ENCODE measurements at regions not wholly inside any gene's neighbourhood (a gene's known extent, or its start where the extent isn't known, plus 50 kb on each side); places are given as distances from the start of the nearest gene placed in this dataset.

GRCh38 chr6:126432564-126432963 is 92.6 kb downstream of the CENPW start:
- TF ChIP-seq CTCF (IDR thresholded peaks at IDR 0.05) = no peak
- TF ChIP-seq POLR2A (IDR thresholded peaks at IDR 0.05) = no peak
